ENCODE measurements at regions not wholly inside any gene's neighbourhood (a gene's known extent, or its start where the extent isn't known, plus 50 kb on each side); places are given as distances from the start of the nearest gene placed in this dataset.
"Not testable (repeated sequence)": the region's sequence is repeated elsewhere in the genome, so short reads cannot be mapped to it uniquely, and the experiment has no call there.

DNA sequence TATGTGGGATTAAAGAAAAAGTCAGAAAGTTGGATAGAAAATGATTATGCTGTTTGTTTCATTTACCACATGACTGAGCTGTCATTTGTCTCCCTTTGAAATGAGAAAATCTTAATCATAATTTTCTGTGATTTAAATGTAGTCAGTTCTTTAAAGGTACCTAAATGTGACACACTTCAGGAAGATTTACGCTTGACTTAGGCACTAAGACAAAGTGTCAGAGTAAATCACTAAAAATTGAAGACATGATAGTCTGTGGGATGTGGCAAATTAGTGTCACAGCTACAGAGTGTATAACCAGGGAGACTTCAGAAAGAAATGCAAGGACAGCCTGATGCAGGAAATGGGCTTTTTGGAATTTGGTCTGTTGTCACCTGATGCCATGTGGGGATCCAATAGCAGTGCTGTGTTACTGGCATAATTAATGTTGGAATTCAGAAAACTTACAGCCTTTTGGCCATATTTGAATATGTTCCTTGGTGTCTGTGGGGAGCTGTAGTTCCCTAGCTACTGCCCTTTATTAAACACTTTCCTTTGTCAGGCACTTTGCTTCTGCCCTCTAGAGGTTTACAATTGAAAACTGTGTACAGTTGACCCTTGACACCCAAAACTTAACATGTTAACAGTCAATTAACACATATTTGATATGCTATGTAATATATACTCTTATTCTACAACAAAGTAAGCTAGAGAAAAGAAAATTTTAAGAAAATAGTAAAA lies 493.8 kb downstream of the UTRN start:
- TF ChIP-seq ZFX (IDR thresholded peaks at IDR 0.05; ENCODE audit: borderline replicate concordance), result no peak
- TF ChIP-seq, protein P1, sequence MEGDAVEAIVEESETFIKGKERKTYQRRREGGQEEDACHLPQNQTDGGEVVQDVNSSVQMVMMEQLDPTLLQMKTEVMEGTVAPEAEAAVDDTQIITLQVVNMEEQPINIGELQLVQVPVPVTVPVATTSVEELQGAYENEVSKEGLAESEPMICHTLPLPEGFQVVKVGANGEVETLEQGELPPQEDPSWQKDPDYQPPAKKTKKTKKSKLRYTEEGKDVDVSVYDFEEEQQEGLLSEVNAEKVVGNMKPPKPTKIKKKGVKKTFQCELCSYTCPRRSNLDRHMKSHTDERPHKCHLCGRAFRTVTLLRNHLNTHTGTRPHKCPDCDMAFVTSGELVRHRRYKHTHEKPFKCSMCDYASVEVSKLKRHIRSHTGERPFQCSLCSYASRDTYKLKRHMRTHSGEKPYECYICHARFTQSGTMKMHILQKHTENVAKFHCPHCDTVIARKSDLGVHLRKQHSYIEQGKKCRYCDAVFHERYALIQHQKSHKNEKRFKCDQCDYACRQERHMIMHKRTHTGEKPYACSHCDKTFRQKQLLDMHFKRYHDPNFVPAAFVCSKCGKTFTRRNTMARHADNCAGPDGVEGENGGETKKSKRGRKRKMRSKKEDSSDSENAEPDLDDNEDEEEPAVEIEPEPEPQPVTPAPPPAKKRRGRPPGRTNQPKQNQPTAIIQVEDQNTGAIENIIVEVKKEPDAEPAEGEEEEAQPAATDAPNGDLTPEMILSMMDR (IDR thresholded peaks at IDR 0.05), result peak; percentile 39

GRCh38 chr6:144781836-144782235 lies 496.7 kb downstream of the UTRN start:
- no peak for TF ChIP-seq ZFX (IDR thresholded peaks at IDR 0.05; ENCODE audit: borderline replicate concordance)
- TF ChIP-seq, protein P1 (IDR thresholded peaks at IDR 0.05), result no peak
- H3K27ac ChIP-seq, result no peak overlapping the region

More for the DNA sequence above, 493.8 kb downstream of the UTRN start:
- H3K27ac ChIP-seq, result no peak overlapping the region

- TF ChIP-seq, protein P1 (IDR thresholded peaks at IDR 0.05), result no peak
- TF ChIP-seq ZFX (IDR thresholded peaks at IDR 0.05; ENCODE audit: borderline replicate concordance), result no peak
- H3K27ac ChIP-seq, result no peak overlapping the region
Observed at GRCh38 chr6:144782634-144783033, 497.5 kb downstream of the UTRN start.

DNA sequence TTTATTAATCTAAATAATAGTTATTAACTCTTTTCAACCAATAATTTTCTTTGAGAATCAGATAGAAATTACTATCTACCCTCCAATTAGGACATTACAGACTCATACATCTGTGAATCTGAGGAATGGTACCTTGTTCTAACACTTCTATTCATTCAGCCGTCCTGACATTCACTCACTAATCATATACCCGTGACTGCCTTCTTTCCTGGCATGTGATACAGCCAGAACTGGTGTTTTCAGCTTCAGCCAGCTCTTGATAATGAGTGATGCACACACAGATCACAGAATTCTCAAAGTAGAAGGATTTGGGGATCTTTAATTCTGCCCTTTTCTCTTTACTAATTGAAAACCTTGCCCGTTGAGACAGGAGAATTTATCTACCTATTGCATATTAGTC lies 499.9 kb downstream of the UTRN start:
- TF ChIP-seq, protein P1 (IDR thresholded peaks at IDR 0.05), result no peak
- TF ChIP-seq ZFX (IDR thresholded peaks at IDR 0.05; ENCODE audit: borderline replicate concordance), result no peak
- no peak overlapping the region for H3K27ac ChIP-seq

GRCh38 chr6:144786825-144787224 lies 501.7 kb downstream of the UTRN start:
- TF ChIP-seq ZFX (IDR thresholded peaks at IDR 0.05; ENCODE audit: borderline replicate concordance), result no peak
- TF ChIP-seq, protein P1 (IDR thresholded peaks at IDR 0.05), result no peak
- no peak overlapping the region for H3K27ac ChIP-seq

DNA sequence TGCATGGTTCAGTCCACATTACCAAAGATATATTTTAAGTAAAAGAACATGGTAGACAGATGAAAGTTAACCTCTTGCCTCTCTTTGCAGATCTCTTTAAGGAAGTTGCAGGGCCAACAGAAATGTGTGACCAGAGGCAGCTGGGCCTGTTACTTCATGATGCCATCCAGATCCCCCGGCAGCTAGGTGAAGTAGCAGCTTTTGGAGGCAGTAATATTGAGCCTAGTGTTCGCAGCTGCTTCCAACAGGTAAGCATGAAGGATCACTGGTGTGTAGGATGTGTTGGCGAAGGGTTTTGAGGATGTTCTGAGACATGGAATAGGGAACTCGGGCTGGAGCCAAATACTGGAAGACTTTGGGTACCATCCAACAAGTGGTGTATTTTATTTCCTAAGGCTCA lies 508.6 kb downstream of the UTRN start:
- no peak for TF ChIP-seq ZFX (IDR thresholded peaks at IDR 0.05; ENCODE audit: borderline replicate concordance)
- TF ChIP-seq, protein P1 (IDR thresholded peaks at IDR 0.05), result no peak
- H3K27ac ChIP-seq, result no peak overlapping the region

DNA sequence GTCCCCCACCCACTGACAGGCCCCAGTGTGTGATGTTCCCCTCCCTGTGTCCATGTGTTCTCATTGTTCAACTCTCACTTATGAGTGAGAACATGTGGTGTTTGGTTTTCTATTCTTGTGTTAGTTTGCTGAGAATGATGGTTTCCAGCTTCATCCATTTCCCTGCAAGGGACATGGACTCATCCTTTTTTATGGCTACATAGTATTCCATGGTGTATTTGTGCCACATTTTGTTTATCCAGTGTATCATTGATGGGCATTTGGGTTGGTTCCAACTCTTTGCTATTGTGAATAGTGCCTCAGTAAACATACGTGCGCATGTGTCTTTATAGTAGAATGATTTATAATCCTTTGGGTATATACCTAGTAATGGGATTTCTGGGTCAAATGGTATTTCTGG lies 509.9 kb downstream of the UTRN start:
- not testable (repeated sequence) for H3K27ac ChIP-seq

DNA sequence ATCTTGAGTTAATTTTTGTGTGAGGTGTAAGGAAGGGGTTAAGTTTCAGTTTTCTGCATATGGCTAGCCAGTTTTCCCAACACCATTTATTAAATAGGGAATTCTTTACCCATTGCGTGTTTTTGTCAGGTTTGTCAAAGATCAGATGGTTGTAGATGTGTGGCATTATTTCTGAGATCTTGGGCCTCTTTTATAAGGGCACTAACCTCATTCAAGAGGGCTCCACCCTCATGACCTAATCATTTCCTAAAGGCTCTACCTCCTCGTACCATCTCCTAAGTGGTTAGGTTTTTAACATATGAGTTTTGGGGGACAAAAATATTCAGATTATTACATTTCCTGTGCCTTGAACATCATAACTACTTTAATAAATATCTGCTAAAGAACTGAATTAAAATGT lies 510.9 kb downstream of the UTRN start:
- H3K27ac ChIP-seq, result no peak overlapping the region
- no peak for TF ChIP-seq ZFX (IDR thresholded peaks at IDR 0.05; ENCODE audit: borderline replicate concordance)
- TF ChIP-seq, protein P1 (IDR thresholded peaks at IDR 0.05), result no peak

All from 22Rv1 (cell line).